GM18511 (cell line): ENCODE measurements at regions not wholly inside any gene's neighbourhood (a gene's known extent, or its start where the extent isn't known, plus 50 kb on each side); places are given as distances from the start of the nearest gene placed in this dataset.

Experiments
- ATAC-seq: cut with Tn5 transposase; IDR thresholded peaks from one replicate; pipeline ENCODE4 v1.9.1; 2021; ENCODE audit warnings: mild to moderate bottlenecking, moderate library complexity; ENCODE audit not compliant: unreplicated experiment

DNA sequence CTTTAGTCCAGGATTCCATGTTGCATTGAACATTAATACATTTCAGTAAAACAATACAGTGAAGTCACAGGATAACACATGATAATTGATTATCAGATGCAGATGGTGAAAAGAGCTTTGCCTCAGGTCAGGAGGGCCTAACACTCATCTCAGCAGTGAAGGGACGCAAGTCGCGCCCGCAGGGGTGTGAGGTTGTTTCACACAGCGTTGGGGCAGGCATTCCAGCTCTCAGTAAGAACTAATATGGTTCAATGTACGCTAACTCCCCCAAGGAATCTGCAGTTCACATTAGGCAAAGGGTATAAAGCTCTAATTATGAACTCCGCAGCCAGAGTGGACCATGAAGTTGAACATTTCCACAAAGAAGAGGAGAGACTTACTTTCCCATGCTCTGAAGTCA is 53.1 kb upstream of the ATL2 start:
- ATAC-seq = no peak

DNA sequence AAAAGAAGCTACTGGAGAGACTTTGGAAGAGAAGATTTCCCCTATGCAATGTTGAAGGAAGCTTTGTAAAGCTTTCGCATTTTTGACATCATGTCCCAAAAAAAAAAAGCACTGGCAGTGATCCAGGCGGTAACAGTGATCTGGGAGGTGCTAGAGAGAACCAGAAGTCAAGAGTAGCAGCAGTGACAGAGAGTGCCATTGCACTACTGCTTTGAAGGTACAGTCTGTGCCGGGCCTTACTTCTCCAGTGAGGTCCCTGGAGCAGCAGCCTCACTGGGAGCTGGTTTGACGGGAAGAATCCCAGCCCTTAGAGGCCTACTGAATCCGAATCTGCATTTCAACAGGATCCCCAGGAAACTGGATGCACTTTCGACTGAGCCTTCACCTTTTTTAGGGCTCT is 50.9 kb upstream of the ATL2 start:
- no peak for ATAC-seq

DNA sequence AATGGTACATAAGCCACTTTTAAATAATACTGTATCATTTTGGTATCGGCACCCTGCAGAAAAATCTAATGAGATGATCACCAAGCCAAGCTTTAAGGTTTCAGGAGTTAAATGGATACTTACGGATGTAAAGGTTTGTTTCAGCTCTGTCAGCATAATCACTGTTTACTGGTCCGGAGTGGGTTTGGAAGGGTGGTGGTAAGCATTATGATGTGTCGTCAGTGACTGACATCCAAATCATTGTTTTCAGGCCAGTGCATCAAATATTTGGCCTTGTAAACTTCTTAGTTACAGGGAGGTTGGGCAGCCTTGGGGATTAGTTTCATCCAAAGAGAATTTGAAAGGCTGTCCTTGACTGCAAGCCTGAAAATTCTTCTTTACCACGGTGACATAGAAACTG is 50.0 kb upstream of the ATL2 start:
- no peak for ATAC-seq
